Upper lobe of right lung (tissue), 1 donor: ENCODE measurements at regions not wholly inside any gene's neighbourhood (a gene's known extent, or its start where the extent isn't known, plus 50 kb on each side); places are given as distances from the start of the nearest gene placed in this dataset.
"Not testable (repeated sequence)": the region's sequence is repeated elsewhere in the genome, so short reads cannot be mapped to it uniquely, and the experiment has no call there.

ENCODE experiments used
- ATAC-seq: fragments of 200-7000 bp; cut with Tn5 transposase; one replicate; pipeline ENCODE4 v1.9.1; 2020; ENCODE audit warnings: mild to moderate bottlenecking, moderate library complexity
- DNase-seq: peaks from one replicate; pipeline ENCODE4 v3.0.0-alpha.2; 2020
- H3K27ac ChIP-seq: fragments of 200-600 bp; one replicate; pipeline ENCODE4 v1.8.0; 2022
- H3K27me3 ChIP-seq: fragments of 200-600 bp; one replicate; pipeline ENCODE4 v1.8.0; 2022; ENCODE audit warnings: mild to moderate bottlenecking
- H3K36me3 ChIP-seq: fragments of 200-600 bp; one replicate; pipeline ENCODE4 v1.8.0; 2022
- H3K4me1 ChIP-seq: fragments of 200-600 bp; one replicate; pipeline ENCODE4 v1.8.0; 2022
- H3K4me3 ChIP-seq: fragments of 200-600 bp; one replicate; pipeline ENCODE4 v1.8.0; 2022; ENCODE audit warnings: mild to moderate bottlenecking
- H3K9me3 ChIP-seq: fragments of 200-600 bp; one replicate; pipeline ENCODE4 v1.8.0; 2022
- intact Hi-C: fragments of 100-400 bp; cut with DNase I; formaldehyde crosslinking; loops from one replicate; pipeline ENCODE4 v1.11.0; 2022
- TF ChIP-seq, protein P1 (sequence below): fragments of 200-600 bp; IDR thresholded peaks from one replicate; pipeline ENCODE4 v1.8.0; 2022; ENCODE audit warnings: antibody characterized with exemption
- donor health status: DM: no; HTN: yes; CAD: no; lungs with severe emphysema.

DNA sequence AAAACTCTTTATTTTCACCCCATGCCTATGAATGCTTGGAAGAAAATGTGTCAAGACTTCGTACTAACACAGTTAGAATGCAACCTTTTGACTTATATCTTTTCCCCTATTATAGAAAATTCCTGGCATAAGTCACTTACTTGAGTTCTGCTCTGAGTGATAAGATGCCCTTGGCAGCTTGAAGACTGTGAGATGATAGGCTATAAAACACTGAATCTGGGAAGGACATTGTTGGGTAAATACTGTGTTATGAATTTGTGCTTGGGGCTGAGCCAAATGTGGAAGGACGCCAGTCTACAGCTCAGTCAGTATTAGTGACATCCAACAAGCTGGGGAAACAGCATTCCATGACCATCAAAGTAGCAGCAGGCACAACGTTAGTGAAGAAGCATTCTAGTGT is 368.0 kb upstream of the SGCG start:
- H3K9me3 ChIP-seq, result no peaks in the 10 kb centered on the region
- H3K4me3 ChIP-seq, result no peak overlapping the region
- DNase-seq (no peak), ATAC-seq (peak; percentile 87)
- intact Hi-C loops, result no loop called here
- H3K4me1 ChIP-seq, result peaks cover 4% of the 10 kb centered on the region
- H3K36me3 ChIP-seq, result no peaks in the 10 kb centered on the region
- H3K27me3 ChIP-seq, result no peaks in the 10 kb centered on the region
- H3K27ac ChIP-seq, result no peak overlapping the region
- TF ChIP-seq, protein P1, sequence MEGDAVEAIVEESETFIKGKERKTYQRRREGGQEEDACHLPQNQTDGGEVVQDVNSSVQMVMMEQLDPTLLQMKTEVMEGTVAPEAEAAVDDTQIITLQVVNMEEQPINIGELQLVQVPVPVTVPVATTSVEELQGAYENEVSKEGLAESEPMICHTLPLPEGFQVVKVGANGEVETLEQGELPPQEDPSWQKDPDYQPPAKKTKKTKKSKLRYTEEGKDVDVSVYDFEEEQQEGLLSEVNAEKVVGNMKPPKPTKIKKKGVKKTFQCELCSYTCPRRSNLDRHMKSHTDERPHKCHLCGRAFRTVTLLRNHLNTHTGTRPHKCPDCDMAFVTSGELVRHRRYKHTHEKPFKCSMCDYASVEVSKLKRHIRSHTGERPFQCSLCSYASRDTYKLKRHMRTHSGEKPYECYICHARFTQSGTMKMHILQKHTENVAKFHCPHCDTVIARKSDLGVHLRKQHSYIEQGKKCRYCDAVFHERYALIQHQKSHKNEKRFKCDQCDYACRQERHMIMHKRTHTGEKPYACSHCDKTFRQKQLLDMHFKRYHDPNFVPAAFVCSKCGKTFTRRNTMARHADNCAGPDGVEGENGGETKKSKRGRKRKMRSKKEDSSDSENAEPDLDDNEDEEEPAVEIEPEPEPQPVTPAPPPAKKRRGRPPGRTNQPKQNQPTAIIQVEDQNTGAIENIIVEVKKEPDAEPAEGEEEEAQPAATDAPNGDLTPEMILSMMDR, result no peak

DNA sequence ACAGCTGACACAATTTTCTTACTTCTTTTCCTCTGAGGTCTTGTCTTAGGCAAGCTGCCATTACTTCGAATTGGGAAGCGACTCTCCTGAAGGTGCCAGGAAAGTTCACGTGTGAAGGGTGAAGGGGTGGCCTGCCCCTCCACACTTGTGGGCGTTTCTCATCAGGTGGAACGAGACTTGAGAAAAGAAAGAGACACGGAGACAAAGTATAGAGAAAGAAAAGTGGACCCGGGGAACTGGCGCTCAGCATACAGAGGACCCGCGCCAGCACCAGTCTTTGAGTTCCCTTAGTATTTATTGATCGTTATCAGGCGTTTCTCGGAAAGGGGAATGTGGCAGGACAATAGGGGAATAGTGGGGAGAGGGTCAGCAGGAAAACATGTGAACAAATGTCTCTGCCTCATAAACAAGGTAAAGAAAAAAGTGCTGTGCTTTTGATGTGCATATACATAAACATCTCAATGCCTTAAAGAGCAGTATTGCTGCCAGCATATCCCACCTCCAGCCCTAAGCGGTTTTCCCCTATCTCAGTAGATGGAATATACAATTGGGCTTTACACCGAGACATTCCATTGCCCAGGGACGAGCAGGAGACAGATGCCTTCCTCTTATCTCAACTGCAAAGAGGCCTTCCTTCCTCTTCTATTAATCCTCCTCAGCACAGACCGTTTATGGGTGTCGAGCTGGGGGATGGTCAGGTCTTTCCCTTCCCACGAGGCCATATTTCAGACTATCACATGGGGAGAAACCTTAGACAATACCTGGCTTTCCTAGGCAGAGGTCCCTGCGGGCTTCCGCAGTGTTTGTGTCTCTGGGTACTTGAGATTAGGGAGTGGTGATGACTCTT is 367.0 kb upstream of the SGCG start:
- DNase-seq, ATAC-seq, H3K27me3 ChIP-seq, H3K9me3 ChIP-seq, H3K36me3 ChIP-seq, H3K4me1 ChIP-seq, H3K4me3 ChIP-seq, intact Hi-C loops: not testable (repeated sequence)
- peak overlapping the region; percentile 30 for H3K27ac ChIP-seq

GRCh38 chr13:22814433-22814832 is 366.3 kb upstream of the SGCG start:
- H3K9me3 ChIP-seq, H3K4me1 ChIP-seq, intact Hi-C loops, H3K36me3 ChIP-seq, H3K4me3 ChIP-seq, H3K27ac ChIP-seq, H3K27me3 ChIP-seq, DNase-seq: not testable (repeated sequence)
- ATAC-seq, result peak; percentile 45

DNA sequence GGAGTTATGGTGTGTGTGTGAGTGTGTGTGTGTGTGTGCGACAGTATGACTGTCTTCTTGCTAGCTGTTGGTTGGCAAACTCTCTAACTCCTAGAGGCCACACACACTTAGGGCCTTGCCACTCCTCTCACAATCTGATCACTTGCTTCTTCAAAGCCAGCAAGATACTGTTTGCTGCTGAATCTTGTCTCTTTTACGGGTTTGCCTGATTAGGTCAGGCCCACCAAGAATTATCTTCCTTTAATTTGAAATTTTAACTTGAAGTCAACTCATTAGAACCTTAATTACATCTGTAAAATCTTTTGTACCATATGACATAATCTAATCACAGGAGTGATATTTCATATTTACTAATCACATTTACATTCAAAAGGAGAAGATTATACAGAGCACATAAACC is 359.2 kb upstream of the SGCG start:
- Histone ChIP-seq H3K27me3 (no peaks in the 10 kb centered on the region), H3K4me3 (no peak overlapping the region), H3K4me1 (no peaks in the 10 kb centered on the region), H3K9me3 (no peaks in the 10 kb centered on the region), H3K27ac (no peak overlapping the region), H3K36me3 (no peaks in the 10 kb centered on the region)
- DNase-seq (no peak), ATAC-seq (no peak)
- TF ChIP-seq, protein P1, result no peak
- intact Hi-C loops, result no loop called here

GRCh38 chr13:22825186-22825585 is 355.6 kb upstream of the SGCG start:
- Histone ChIP-seq H3K27ac (no peak overlapping the region), H3K27me3 (no peaks in the 10 kb centered on the region), H3K4me1 (no peaks in the 10 kb centered on the region), H3K36me3 (no peaks in the 10 kb centered on the region), H3K9me3 (no peaks in the 10 kb centered on the region), H3K4me3 (no peak overlapping the region)
- no peak for DNase-seq
- intact Hi-C loops, result no loop called here
- TF ChIP-seq, protein P1, result no peak
- no peak for ATAC-seq

DNA sequence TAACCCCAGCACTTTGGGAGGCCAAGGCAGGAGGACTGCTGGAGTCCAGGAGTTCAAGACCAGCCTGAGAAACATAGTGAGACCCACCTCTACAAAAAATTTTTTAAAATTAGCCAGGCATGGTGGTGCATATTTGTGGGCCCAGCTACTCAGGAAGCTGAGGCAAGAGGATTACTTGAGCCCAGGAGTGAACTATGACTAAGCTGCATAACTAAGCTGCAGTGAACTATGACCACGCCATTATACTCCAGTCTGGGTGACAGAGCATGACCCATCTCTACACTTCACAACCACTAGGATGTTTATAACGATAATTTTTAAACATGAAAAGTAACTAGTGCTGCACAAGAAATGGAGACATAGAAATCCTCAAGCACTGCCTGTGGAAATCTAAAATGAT is 352.7 kb upstream of the SGCG start:
- intact Hi-C loops, result no loop called here
- DNase-seq (no peak), ATAC-seq (no peak)
- TF ChIP-seq, protein P1, result no peak
- H3K36me3 ChIP-seq, result no peaks in the 10 kb centered on the region
- no peaks in the 10 kb centered on the region for H3K27me3 ChIP-seq
- no peaks in the 10 kb centered on the region for H3K9me3 ChIP-seq
- no peak overlapping the region for H3K27ac ChIP-seq
- H3K4me1 ChIP-seq, result no peaks in the 10 kb centered on the region
- no peak overlapping the region for H3K4me3 ChIP-seq

DNA sequence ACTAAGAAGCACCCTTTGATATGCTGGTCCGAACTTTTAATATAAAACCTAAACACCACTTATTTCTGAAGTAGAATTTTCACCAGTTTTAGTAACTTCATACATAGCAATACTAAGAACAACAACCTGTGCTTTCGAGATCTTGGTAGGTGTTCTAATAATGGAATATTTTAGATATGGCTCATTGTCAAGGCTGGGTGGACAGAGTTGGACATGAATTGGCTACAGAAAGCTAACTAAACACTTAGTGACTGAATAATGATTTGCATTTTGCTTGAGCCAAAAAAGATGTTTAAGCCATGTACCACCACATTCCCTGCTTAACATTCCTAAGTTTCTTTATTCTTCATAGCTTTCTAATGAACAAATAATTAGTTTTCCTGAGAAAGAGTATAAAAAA is 344.3 kb upstream of the SGCG start:
- Histone ChIP-seq H3K9me3 (no peaks in the 10 kb centered on the region), H3K4me3 (no peak overlapping the region), H3K27ac (no peak overlapping the region), H3K36me3 (no peaks in the 10 kb centered on the region), H3K27me3 (no peaks in the 10 kb centered on the region), H3K4me1 (no peaks in the 10 kb centered on the region)
- ATAC-seq (no peak), DNase-seq (no peak)
- intact Hi-C loops, result no loop called here
- TF ChIP-seq, protein P1, result no peak
